ENCODE measurements at regions not wholly inside any gene's neighbourhood (a gene's known extent, or its start where the extent isn't known, plus 50 kb on each side); places are given as distances from the start of the nearest gene placed in this dataset.

- Histone ChIP-seq H3K27ac (ENCODE audit: insufficient read depth, low read depth, low read length, poor library complexity, severe bottlenecking) (no peak overlapping the region), H3K4me1 (ENCODE audit: control insufficient read depth, insufficient read depth, low read length) (no peaks in the 10 kb centered on the region), H3K36me3 (ENCODE audit: control insufficient read depth, insufficient read depth, low read length) (no peaks in the 10 kb centered on the region), H3K4me3 (ENCODE audit: insufficient read depth, low read depth, low read length) (no peak overlapping the region), H3K27me3 (ENCODE audit: control insufficient read depth, insufficient read depth, low read length, poor library complexity, severe bottlenecking) (no peaks in the 10 kb centered on the region), H3K9me3 (ENCODE audit: control insufficient read depth, low read length) (no peaks in the 10 kb centered on the region)
- WGBS, 2 experiments = 89 to 95% methylated on average over 2 of the region's 2 CpGs
Measured at GRCh38 chr4:17055788-17056187, 157.3 kb upstream of the LDB2 start.

DNA sequence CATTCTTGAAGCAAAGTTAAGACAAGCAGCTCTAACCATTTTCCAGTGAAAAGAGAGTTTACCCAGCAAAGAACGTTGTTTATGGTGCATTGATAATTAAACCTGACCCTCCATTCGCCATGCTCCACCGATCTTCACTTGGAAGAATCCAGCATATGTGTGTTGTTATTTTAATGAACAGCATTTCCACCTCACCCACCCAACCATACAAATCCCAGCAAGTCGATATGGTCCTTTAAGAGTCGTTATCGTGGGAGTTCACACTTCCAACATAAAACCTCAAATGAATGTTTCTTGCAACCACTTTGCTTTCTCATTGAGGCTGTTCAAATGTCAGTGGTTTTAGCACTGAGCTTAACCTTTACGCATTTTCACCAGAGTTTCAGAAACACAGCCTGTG lies 147.4 kb upstream of the LDB2 start:
- H3K4me1 ChIP-seq (ENCODE audit: control insufficient read depth, insufficient read depth, low read length) = no peaks in the 10 kb centered on the region
- H3K9me3 ChIP-seq (ENCODE audit: control insufficient read depth, low read length) = no peaks in the 10 kb centered on the region
- WGBS, 2 experiments = 91 to 99% methylated on average over 7 of the region's 7 CpGs

GRCh38 chr4:17038510-17039176 lies 140.2 kb upstream of the LDB2 start:
- Histone ChIP-seq H3K4me3 (ENCODE audit: insufficient read depth, low read depth, low read length) (no peak overlapping the region), H3K9me3 (ENCODE audit: control insufficient read depth, low read length) (no peaks in the 10 kb centered on the region), H3K4me1 (ENCODE audit: control insufficient read depth, insufficient read depth, low read length) (no peaks in the 10 kb centered on the region), H3K36me3 (ENCODE audit: control insufficient read depth, insufficient read depth, low read length) (no peaks in the 10 kb centered on the region), H3K27me3 (ENCODE audit: control insufficient read depth, insufficient read depth, low read length, poor library complexity, severe bottlenecking) (no peaks in the 10 kb centered on the region), H3K27ac (ENCODE audit: insufficient read depth, low read depth, low read length, poor library complexity, severe bottlenecking) (no peak overlapping the region)
- 78 to 79% methylated on average over 7 of the region's 7 CpGs for WGBS, 2 experiments

More for the DNA sequence above, 147.4 kb upstream of the LDB2 start:
- Histone ChIP-seq H3K4me3 (ENCODE audit: insufficient read depth, low read depth, low read length) (no peak overlapping the region), H3K27ac (ENCODE audit: insufficient read depth, low read depth, low read length, poor library complexity, severe bottlenecking) (no peak overlapping the region), H3K27me3 (ENCODE audit: control insufficient read depth, insufficient read depth, low read length, poor library complexity, severe bottlenecking) (no peaks in the 10 kb centered on the region), H3K36me3 (ENCODE audit: control insufficient read depth, insufficient read depth, low read length) (no peaks in the 10 kb centered on the region)

DNA sequence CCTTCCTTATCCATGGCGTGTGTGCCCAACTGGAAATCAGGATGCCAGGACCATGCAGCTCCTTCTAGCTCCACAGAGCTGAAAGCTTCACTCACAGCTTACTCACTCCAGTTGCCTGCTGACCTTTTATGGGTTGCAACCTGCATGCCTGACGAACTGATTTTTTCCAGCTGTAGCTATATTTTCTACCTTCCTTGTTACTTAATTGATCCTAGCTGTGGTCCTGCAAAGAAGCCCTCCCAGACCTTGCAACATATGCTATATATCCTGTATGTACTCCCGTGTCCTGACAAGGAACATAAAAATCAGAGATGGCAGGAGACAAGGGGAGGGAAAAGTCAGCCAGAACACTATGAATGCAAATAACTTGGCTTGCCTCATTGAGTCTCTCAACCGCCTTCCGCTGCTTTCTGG lies 135.3 kb upstream of the LDB2 start:
- no peaks in the 10 kb centered on the region for H3K9me3 ChIP-seq (ENCODE audit: control insufficient read depth, low read length)
- WGBS, 2 experiments = 89 to 90% methylated on average over 5 of the region's 5 CpGs
- H3K4me3 ChIP-seq (ENCODE audit: insufficient read depth, low read depth, low read length) = no peak overlapping the region
- H3K27ac ChIP-seq (ENCODE audit: insufficient read depth, low read depth, low read length, poor library complexity, severe bottlenecking) = no peak overlapping the region
- no peaks in the 10 kb centered on the region for H3K4me1 ChIP-seq (ENCODE audit: control insufficient read depth, insufficient read depth, low read length)
- H3K36me3 ChIP-seq (ENCODE audit: control insufficient read depth, insufficient read depth, low read length) = no peaks in the 10 kb centered on the region
- H3K27me3 ChIP-seq (ENCODE audit: control insufficient read depth, insufficient read depth, low read length, poor library complexity, severe bottlenecking) = no peaks in the 10 kb centered on the region

DNA sequence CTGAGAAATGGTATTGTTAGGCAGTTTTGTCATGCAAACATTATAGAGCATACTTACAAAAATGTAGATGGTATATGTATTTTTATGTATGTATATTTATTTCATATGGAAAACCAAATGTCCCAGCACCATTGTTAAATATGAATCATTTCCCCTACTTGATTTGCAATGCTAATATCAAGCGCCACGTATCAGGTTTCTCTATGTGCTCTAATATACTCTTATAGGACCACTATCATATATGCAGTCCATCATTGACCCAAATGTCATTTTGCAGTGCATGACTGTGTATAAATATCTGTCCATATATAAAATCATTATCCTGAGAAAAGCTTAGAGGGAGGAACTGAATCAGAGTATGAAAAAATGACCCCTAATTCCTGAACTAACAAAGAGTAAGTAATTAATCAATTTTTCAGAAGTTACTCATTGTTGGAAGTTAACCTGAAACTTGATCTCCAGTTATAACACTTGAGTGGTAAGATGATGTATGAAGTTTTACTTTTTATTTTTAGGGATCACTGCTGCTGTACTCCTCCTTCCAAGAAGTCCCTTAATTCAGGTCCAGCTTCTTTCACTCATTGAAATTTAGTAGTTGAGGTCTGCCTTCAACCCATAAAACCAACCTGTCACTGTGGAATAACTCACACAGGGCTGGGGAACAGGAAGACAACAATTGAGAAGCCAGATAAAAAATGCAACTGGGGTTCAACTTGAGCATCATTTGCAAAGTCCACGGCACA lies 134.8 kb upstream of the LDB2 start:
- Histone ChIP-seq H3K4me1 (ENCODE audit: control insufficient read depth, insufficient read depth, low read length) (no peaks in the 10 kb centered on the region), H3K4me3 (ENCODE audit: insufficient read depth, low read depth, low read length) (no peak overlapping the region), H3K36me3 (ENCODE audit: control insufficient read depth, insufficient read depth, low read length) (no peaks in the 10 kb centered on the region), H3K27ac (ENCODE audit: insufficient read depth, low read depth, low read length, poor library complexity, severe bottlenecking) (no peak overlapping the region), H3K27me3 (ENCODE audit: control insufficient read depth, insufficient read depth, low read length, poor library complexity, severe bottlenecking) (no peaks in the 10 kb centered on the region), H3K9me3 (ENCODE audit: control insufficient read depth, low read length) (no peaks in the 10 kb centered on the region)
- 82 to 86% methylated on average over 3 of the region's 3 CpGs for WGBS, 2 experiments

DNA sequence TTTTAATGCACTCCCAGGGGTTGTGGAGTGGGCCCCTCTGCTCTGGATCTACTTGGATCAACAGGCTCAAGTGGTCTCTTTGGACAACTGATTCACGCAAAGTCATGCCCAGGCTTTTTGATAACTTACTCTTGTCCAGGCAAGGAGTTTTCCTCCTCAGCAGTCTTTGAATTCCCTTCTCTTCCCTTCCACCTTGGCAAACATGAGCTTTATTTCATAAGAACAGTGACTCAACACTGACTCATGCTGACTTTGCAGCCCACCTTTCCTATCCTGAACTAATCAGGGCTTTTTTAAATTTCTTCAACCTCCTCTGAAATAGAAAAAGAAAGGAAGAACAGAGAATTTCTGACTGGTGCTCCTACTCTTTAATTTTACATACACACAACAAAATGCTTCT lies 132.1 kb upstream of the LDB2 start:
- Histone ChIP-seq H3K36me3 (ENCODE audit: control insufficient read depth, insufficient read depth, low read length) (no peaks in the 10 kb centered on the region), H3K27ac (ENCODE audit: insufficient read depth, low read depth, low read length, poor library complexity, severe bottlenecking) (no peak overlapping the region), H3K4me1 (ENCODE audit: control insufficient read depth, insufficient read depth, low read length) (no peaks in the 10 kb centered on the region), H3K9me3 (ENCODE audit: control insufficient read depth, low read length) (no peaks in the 10 kb centered on the region), H3K27me3 (ENCODE audit: control insufficient read depth, insufficient read depth, low read length, poor library complexity, severe bottlenecking) (no peaks in the 10 kb centered on the region), H3K4me3 (ENCODE audit: insufficient read depth, low read depth, low read length) (no peak overlapping the region)
- 93 to 98% methylated on average over 1 of the region's 1 CpG for WGBS, 2 experiments

DNA sequence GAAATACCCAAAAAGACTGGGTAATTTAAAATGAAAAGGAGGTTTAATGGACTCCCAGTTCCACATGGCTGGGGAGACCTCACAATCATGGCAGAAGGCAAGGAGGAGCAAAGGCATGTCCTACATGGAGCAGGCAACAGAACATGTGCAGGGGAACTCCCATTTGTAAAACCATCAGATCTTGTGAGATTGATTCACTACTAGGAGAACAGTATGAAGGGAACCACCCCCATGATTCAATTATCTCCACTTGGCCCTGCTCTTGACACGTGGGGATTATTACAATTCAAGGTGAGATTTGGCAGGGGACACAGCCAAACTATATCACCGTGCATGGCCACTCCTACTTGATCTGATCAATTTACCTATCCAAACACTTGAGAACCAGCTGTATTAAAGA lies 131.5 kb upstream of the LDB2 start:
- WGBS, 2 experiments = 87 to 94% methylated on average over 2 of the region's 2 CpGs
- Histone ChIP-seq H3K4me3 (ENCODE audit: insufficient read depth, low read depth, low read length) (no peak overlapping the region), H3K27me3 (ENCODE audit: control insufficient read depth, insufficient read depth, low read length, poor library complexity, severe bottlenecking) (no peaks in the 10 kb centered on the region), H3K36me3 (ENCODE audit: control insufficient read depth, insufficient read depth, low read length) (no peaks in the 10 kb centered on the region), H3K4me1 (ENCODE audit: control insufficient read depth, insufficient read depth, low read length) (no peaks in the 10 kb centered on the region), H3K27ac (ENCODE audit: insufficient read depth, low read depth, low read length, poor library complexity, severe bottlenecking) (no peak overlapping the region), H3K9me3 (ENCODE audit: control insufficient read depth, low read length) (no peaks in the 10 kb centered on the region)

DNA sequence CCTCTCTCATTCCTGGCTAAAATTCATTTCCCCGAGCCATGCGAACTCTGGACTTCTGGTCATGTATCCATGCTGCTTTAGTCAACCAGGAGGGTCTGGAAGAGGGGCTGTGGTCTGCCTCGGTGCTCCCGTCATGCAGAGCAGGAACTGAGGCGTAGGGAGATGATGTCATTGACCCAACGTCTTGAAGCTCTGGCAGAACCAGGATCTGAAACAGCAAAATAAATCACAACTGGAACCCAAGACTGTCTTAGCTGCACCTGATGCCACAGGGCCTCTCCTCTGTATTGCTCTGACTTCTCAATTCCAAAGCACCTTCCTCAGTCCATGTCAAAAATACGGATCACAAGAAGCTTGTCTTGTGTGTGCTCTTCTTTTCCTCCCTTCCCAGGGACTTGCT lies 131.0 kb upstream of the LDB2 start:
- Histone ChIP-seq H3K27me3 (ENCODE audit: control insufficient read depth, insufficient read depth, low read length, poor library complexity, severe bottlenecking) (no peaks in the 10 kb centered on the region), H3K4me1 (ENCODE audit: control insufficient read depth, insufficient read depth, low read length) (no peaks in the 10 kb centered on the region), H3K36me3 (ENCODE audit: control insufficient read depth, insufficient read depth, low read length) (no peaks in the 10 kb centered on the region), H3K9me3 (ENCODE audit: control insufficient read depth, low read length) (no peaks in the 10 kb centered on the region), H3K27ac (ENCODE audit: insufficient read depth, low read depth, low read length, poor library complexity, severe bottlenecking) (no peak overlapping the region), H3K4me3 (ENCODE audit: insufficient read depth, low read depth, low read length) (no peak overlapping the region)
- WGBS, 2 experiments = 92% methylated on average over 7 of the region's 7 CpGs

GRCh38 chr4:17027495-17027894 lies 129.1 kb upstream of the LDB2 start:
- no peaks in the 10 kb centered on the region for H3K4me1 ChIP-seq (ENCODE audit: control insufficient read depth, insufficient read depth, low read length)
- no peaks in the 10 kb centered on the region for H3K27me3 ChIP-seq (ENCODE audit: control insufficient read depth, insufficient read depth, low read length, poor library complexity, severe bottlenecking)
- no peak overlapping the region for H3K4me3 ChIP-seq (ENCODE audit: insufficient read depth, low read depth, low read length)
- 92 to 93% methylated on average over 6 of the region's 6 CpGs for WGBS, 2 experiments
- H3K36me3 ChIP-seq (ENCODE audit: control insufficient read depth, insufficient read depth, low read length) = no peaks in the 10 kb centered on the region
- no peak overlapping the region for H3K27ac ChIP-seq (ENCODE audit: insufficient read depth, low read depth, low read length, poor library complexity, severe bottlenecking)
- no peaks in the 10 kb centered on the region for H3K9me3 ChIP-seq (ENCODE audit: control insufficient read depth, low read length)

DNA sequence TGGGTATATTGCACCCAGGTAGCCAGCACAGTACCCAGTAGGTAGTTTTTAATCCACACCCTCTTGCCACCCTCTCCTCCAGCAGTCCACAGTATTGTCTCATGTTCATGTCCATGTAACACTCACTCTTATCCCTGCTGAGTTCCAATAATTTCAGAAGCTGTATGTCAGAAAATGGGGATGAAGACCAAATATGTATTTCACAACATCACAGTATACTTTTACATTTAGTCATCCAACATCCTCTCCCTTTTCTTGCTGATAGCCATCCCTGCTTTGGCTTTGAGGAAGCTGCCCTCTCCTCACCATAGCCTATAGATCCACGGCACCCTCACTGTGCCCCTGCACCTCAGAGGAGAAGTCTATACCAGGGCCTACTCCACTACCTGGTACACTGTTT lies 126.0 kb upstream of the LDB2 start:
- Histone ChIP-seq H3K4me1 (ENCODE audit: control insufficient read depth, insufficient read depth, low read length) (no peaks in the 10 kb centered on the region), H3K9me3 (ENCODE audit: control insufficient read depth, low read length) (no peaks in the 10 kb centered on the region), H3K4me3 (ENCODE audit: insufficient read depth, low read depth, low read length) (no peak overlapping the region), H3K27me3 (ENCODE audit: control insufficient read depth, insufficient read depth, low read length, poor library complexity, severe bottlenecking) (no peaks in the 10 kb centered on the region), H3K27ac (ENCODE audit: insufficient read depth, low read depth, low read length, poor library complexity, severe bottlenecking) (no peak overlapping the region), H3K36me3 (ENCODE audit: control insufficient read depth, insufficient read depth, low read length) (no peaks in the 10 kb centered on the region)
- 83 to 98% methylated on average over 1 of the region's 1 CpG for WGBS, 2 experiments

Data from ectodermal cell (in vitro differentiated cells).